HG02678 (cell line): ENCODE measurements at regions not wholly inside any gene's neighbourhood (a gene's known extent, or its start where the extent isn't known, plus 50 kb on each side); places are given as distances from the start of the nearest gene placed in this dataset.
"Not testable (repeated sequence)": the region's sequence is repeated elsewhere in the genome, so short reads cannot be mapped to it uniquely, and the experiment has no call there.

ENCODE experiments used
- ATAC-seq: cut with Tn5 transposase; IDR thresholded peaks from one replicate; pipeline ENCODE4 v1.9.1; 2021; ENCODE audit warnings: mild to moderate bottlenecking, moderate library complexity; ENCODE audit not compliant: unreplicated experiment

DNA sequence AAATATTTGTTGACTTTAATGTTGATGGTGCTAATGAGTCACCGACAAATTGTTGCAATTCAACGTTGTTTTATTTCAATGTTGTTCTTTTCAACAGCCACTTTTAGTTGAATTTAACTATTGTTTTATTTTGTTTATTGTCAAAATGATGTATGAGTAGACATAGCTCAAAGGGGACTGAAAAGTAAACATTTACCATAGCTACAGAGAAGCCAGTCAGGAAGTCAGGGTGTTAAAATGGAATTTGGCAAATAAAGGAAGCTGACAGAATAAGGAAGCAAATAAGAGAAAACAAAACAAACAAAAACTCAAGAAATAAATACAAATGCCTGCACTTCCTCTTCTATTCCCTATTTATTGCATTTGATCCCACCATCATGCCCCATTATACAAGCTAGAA lies 648.4 kb upstream of the HTR2C start:
- ATAC-seq = no peak

DNA sequence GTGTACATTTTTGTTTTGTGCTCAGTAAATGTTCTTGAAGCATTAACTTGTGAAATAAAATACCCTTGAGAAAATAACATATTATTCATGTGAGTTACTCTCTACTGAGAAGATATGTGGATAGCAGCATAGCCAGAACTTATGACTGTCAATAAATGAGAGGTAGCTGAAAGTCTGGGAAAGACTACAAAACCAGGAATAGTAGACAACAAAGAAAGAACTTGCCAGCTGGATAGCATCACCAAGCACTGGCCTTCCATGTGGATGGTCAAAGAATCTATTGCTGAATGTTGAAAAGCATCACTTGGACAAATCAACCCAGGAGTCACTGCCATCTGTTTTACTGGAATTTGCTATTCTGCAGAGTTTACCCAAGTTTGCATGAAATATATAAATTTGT lies 650.0 kb upstream of the HTR2C start:
- ATAC-seq = no peak

DNA sequence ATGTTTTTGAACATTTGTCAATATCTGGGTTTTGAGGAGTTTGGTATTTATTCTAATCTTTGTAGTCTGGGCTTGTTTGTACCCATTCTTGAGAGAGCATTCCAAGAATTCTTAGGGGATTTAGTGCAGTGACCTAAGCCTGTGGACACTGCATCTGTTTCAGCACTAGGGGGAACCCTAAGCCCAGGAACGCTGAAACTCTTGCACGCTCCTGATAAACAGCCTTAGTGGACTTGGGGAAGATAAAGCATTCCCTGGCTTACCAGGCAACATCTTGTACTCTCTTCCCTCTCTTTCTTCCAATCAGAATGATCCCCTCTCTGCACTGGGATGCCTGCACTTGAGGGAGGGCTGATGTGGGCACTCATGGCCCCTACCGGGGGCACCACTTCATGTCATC lies 654.9 kb upstream of the HTR2C start:
- peak; percentile 54 for ATAC-seq

DNA sequence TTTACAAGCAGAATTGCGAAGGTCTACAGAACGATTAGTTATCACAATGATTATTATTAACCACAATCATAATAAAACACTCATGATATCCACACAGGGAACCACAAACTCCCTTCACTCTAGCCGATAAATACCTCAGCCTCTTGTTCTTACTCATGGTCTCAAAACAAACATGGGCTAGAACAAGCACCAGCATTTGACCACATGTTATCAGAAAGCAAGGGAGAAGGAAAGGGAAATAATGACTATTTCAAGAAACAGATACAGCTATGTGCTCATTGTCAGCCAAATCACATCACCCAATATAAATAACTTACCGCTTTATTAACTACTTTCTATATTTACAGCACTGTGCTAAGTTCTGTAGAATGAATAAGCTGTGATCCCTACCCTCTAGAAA lies 663.2 kb upstream of the HTR2C start:
- no peak for ATAC-seq

GRCh38 chrX:113919387-113919786 lies 664.5 kb upstream of the HTR2C start:
- ATAC-seq = no peak

DNA sequence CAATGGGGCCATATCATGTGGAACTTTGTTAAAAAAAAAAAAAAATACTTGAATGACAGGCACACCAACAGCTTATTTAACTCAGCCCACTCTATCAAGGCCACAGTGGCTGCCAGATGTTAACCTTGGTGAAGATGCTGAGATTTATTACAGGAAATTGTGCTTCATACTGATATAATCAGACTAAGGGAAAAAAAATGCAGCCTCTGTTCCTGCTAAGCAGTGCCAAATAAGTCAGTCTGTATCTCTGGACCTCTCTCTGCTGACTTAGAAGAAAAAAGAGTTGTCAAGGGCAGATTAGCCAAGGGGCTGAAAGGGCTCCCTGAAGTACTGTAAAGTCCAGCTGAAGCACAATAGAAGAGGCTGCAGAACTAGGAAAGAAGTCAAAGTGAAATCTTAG lies 677.7 kb upstream of the HTR2C start:
- no peak for ATAC-seq

GRCh38 chrX:113892891-113893290 lies 691.0 kb upstream of the HTR2C start:
- no peak for ATAC-seq

GRCh38 chrX:113892401-113892800 lies 691.5 kb upstream of the HTR2C start:
- ATAC-seq = no peak

- ATAC-seq = no peak
Observed at GRCh38 chrX:113873056-113873455, 710.8 kb upstream of the HTR2C start.

DNA sequence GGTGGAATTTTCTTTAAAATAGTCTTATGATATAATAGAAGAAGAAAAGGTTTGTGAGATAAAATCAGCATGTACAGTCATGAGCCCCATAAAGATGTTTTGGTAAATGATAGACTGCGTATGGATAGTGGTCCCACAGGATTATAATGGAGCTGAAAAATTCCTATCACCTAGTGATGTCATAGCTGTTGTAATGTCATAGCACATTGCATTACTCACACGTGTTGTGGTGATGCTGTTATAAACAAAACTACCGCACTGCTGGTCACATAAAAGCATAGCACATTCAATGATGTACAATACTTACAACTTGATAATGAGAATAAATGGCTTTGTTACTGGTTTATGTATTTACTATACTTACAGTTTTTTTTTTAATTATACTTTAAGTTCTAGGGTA lies 715.2 kb upstream of the HTR2C start:
- ATAC-seq = no peak

GRCh38 chrX:113868177-113868576 lies 715.7 kb upstream of the HTR2C start:
- ATAC-seq = no peak

DNA sequence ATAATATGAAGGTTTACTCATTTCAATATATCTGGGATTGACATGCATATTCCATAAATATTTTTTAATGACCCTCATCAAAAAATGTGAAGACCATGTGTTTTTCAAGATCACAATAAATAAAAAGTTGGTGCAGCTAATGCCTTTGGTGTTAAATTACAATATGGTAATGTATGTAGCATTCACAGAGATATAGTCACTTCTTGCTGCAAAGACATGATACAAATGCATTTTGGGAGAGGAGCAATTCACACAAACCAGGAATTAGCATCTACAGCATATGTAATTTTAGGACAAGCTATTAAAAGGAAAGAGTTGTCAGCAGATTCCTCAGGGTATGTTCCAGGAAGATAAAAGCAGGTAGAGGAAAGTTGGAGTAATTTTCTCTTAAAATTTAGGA lies 734.5 kb upstream of the HTR2C start:
- ATAC-seq = no peak

- no peak for ATAC-seq
Observed at GRCh38 chrX:113833096-113834055, 750.5 kb upstream of the HTR2C start.

DNA sequence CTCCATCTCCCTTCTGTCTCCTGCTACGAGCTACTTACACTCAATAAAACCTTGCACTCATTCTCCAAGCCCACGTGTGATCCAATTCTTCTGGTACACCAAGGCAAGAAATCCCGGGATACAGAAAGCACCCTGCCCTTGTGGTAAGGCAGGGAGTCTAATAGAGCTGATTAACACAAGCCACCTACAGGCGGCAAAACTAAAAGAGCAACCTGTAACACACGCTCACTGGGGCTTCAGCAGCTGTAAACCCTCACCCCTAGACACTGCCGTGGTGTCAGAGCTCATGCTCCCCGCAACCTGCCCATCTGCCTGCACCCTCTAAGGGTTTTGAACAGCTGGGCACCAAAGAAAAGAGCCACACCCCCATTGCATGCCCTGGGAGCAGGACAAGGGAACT lies 755.4 kb upstream of the HTR2C start:
- no peak for ATAC-seq

DNA sequence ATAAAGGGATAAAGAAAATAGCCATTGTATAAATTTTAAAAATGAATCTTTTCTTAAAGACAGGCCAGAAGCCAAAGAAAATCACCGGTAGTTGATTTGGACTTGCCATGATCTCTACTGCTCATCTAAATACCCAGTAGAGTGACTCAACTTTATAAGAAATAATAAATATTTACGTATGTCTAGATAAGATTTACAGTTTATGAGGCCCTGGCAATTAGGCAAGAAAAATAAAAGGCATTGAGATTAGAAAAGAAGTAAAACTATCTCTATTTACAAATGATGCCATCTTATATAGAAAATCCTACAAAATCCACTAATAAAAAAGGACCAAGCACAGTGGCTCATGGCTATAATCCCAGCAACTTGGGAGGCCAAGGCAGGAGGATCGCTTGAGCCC lies 765.5 kb upstream of the HTR2C start:
- no peak for ATAC-seq

GRCh38 chrX:113804819-113805218 lies 779.1 kb upstream of the HTR2C start:
- ATAC-seq = no peak

DNA sequence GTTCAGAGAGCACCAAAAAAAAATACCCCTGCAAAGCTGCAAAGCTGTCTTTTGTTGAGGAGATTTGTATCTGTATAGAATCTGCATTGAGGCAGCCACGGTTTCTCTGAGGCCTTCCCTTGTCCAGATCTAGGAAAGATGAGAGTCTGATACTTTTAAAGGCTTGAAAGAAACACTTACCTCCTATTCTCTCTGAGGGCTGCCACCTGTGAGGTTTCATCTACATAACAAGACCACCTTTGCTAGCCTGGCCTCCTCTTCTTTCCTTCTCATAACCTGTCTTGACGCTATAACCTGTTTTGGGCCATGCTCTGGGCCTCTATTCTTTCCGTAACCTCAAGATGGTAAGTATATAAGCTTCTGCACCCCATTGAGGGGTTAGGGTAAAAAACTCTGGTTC lies 779.6 kb upstream of the HTR2C start:
- ATAC-seq = no peak

DNA sequence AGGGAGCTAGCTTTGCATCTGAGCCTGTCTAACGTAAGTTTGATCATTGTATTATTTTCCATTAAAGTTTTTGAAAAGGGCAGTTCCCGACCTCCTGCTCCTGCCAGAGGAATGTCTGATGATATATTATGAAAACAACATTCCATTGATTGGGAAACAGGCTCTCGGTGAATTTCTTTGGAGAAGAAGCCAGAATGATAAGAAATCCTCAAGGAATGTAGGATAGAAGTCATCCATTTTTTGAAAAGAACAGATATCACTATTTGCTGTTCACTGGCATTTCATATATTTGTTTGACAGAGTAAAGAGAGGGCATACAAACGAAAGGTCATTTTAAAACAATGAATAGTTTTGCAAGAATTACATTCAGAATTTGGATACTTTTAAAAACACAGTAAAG lies 781.0 kb upstream of the HTR2C start:
- no peak for ATAC-seq

GRCh38 chrX:113800955-113801354 lies 782.9 kb upstream of the HTR2C start:
- no peak for ATAC-seq

DNA sequence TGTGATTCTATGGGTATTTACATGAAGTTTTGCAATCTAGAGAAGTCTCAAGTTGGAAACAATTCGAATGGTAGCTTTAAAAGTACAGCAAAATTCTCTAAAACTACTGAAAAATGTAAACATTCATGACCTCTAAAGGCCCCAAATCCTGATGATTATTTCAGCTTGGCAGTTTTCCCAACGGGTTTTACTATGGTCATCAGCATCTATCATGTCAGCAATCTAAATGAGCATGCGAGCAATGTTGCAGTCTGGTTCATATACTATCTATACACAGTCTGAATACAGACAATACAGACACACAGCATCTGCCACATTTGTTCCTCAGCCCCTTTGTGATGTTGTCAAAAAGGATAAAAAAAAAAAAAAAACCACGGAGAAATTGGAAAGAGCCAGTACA lies 790.3 kb upstream of the HTR2C start:
- no peak for ATAC-seq

- no peak for ATAC-seq
Observed at GRCh38 chrX:113790987-113791386, 792.9 kb upstream of the HTR2C start.

GRCh38 chrX:113784754-113785153 lies 799.1 kb upstream of the HTR2C start:
- not testable (repeated sequence) for ATAC-seq

GRCh38 chrX:113770806-113771205 lies 813.1 kb upstream of the HTR2C start:
- ATAC-seq = no peak
